Glutamatergic neuron (in vitro differentiated cells): ENCODE measurements at regions not wholly inside any gene's neighbourhood (a gene's known extent, or its start where the extent isn't known, plus 50 kb on each side); places are given as distances from the start of the nearest gene placed in this dataset.

Experiments used
- DNase-seq: peaks from one replicate; pipeline ENCODE4 v3.0.0; 2022
- H3K27ac Mint-ChIP-seq: one replicate; pipeline ENCODE4 v1.8.0; 2020; ENCODE audit warnings: mild to moderate bottlenecking, mixed read lengths, inconsistent platforms; ENCODE audit not compliant: unreplicated experiment
- H3K27me3 Mint-ChIP-seq: one replicate; pipeline ENCODE4 v1.8.0; 2020; ENCODE audit warnings: mild to moderate bottlenecking, moderate library complexity, mixed read lengths, inconsistent platforms; ENCODE audit not compliant: unreplicated experiment
- H3K36me3 Mint-ChIP-seq: one replicate; pipeline ENCODE4 v1.8.0; 2020; ENCODE audit warnings: mild to moderate bottlenecking, mixed read lengths, inconsistent platforms; ENCODE audit not compliant: unreplicated experiment
- H3K4me1 Mint-ChIP-seq: one replicate; pipeline ENCODE4 v1.8.0; 2020; ENCODE audit warnings: mild to moderate bottlenecking, low read depth, mixed read lengths, inconsistent platforms; ENCODE audit not compliant: unreplicated experiment
- H3K4me3 Mint-ChIP-seq: one replicate; pipeline ENCODE4 v1.8.0; 2020; ENCODE audit warnings: mild to moderate bottlenecking, mixed read lengths, inconsistent platforms; ENCODE audit not compliant: unreplicated experiment
- H3K9me3 Mint-ChIP-seq: one replicate; pipeline ENCODE4 v1.8.0; 2020; ENCODE audit warnings: mild to moderate bottlenecking, moderate library complexity, mixed read lengths, inconsistent platforms; ENCODE audit not compliant: unreplicated experiment
- CTCF ChIP-seq: fragments of 200-600 bp; sonication (generic); IDR thresholded peaks from one replicate; pipeline ENCODE4 v1.5.0; 2021; ENCODE audit not compliant: partially characterized antibody, unreplicated experiment

GRCh38 chr3:34277110-34277509 lies 478.7 kb downstream of the PDCD6IP start:
- no peaks in the 10 kb centered on the region for H3K36me3 Mint-ChIP-seq

GRCh38 chr3:34279901-34280300 lies 481.5 kb downstream of the PDCD6IP start:
- H3K27me3 Mint-ChIP-seq, result no peaks in the 10 kb centered on the region
- no peaks in the 10 kb centered on the region for H3K4me1 Mint-ChIP-seq
- DNase-seq, result no peak
- H3K27ac Mint-ChIP-seq, result no peak overlapping the region
- no peaks in the 10 kb centered on the region for H3K9me3 Mint-ChIP-seq
- no peaks in the 10 kb centered on the region for H3K36me3 Mint-ChIP-seq
- no peak overlapping the region for H3K4me3 Mint-ChIP-seq
- TF ChIP-seq CTCF, result no peak

More at GRCh38 chr3:34277110-34277509, 478.7 kb downstream of the PDCD6IP start:
- no peak overlapping the region for H3K4me3 Mint-ChIP-seq
- no peaks in the 10 kb centered on the region for H3K4me1 Mint-ChIP-seq
- no peak for TF ChIP-seq CTCF
- no peaks in the 10 kb centered on the region for H3K27me3 Mint-ChIP-seq
- no peak for DNase-seq
- H3K27ac Mint-ChIP-seq, result no peak overlapping the region
- H3K9me3 Mint-ChIP-seq, result no peaks in the 10 kb centered on the region

- Mint-ChIP-seq H3K36me3 (no peaks in the 10 kb centered on the region), H3K27me3 (no peaks in the 10 kb centered on the region), H3K4me1 (peaks cover 7% of the 10 kb centered on the region), H3K4me3 (no peak overlapping the region), H3K9me3 (no peaks in the 10 kb centered on the region), H3K27ac (no peak overlapping the region)
- TF ChIP-seq CTCF, result no peak
- DNase-seq, result no peak
These were observed 485.3 kb downstream of the PDCD6IP start for GRCh38 chr3:34283751-34284150.

- peak overlapping the region; percentile 50 for H3K27ac Mint-ChIP-seq
- no peaks in the 10 kb centered on the region for H3K36me3 Mint-ChIP-seq
- peaks cover 7% of the 10 kb centered on the region for H3K4me1 Mint-ChIP-seq
- no peak for DNase-seq
- no peak overlapping the region for H3K4me3 Mint-ChIP-seq
- H3K27me3 Mint-ChIP-seq, result no peaks in the 10 kb centered on the region
- H3K9me3 Mint-ChIP-seq, result no peaks in the 10 kb centered on the region
- TF ChIP-seq CTCF, result no peak
These were observed 486.8 kb downstream of the PDCD6IP start for GRCh38 chr3:34284959-34285826.

- Mint-ChIP-seq H3K4me3 (no peak overlapping the region), H3K4me1 (peaks cover 7% of the 10 kb centered on the region), H3K9me3 (no peaks in the 10 kb centered on the region), H3K27ac (peak overlapping the region; percentile 50), H3K27me3 (no peaks in the 10 kb centered on the region), H3K36me3 (no peaks in the 10 kb centered on the region)
- no peak for TF ChIP-seq CTCF
- DNase-seq, result no peak
These were observed 487.4 kb downstream of the PDCD6IP start for GRCh38 chr3:34285827-34286188.
